ENCODE measurements at regions not wholly inside any gene's neighbourhood (a gene's known extent, or its start where the extent isn't known, plus 50 kb on each side); places are given as distances from the start of the nearest gene placed in this dataset.

DNA sequence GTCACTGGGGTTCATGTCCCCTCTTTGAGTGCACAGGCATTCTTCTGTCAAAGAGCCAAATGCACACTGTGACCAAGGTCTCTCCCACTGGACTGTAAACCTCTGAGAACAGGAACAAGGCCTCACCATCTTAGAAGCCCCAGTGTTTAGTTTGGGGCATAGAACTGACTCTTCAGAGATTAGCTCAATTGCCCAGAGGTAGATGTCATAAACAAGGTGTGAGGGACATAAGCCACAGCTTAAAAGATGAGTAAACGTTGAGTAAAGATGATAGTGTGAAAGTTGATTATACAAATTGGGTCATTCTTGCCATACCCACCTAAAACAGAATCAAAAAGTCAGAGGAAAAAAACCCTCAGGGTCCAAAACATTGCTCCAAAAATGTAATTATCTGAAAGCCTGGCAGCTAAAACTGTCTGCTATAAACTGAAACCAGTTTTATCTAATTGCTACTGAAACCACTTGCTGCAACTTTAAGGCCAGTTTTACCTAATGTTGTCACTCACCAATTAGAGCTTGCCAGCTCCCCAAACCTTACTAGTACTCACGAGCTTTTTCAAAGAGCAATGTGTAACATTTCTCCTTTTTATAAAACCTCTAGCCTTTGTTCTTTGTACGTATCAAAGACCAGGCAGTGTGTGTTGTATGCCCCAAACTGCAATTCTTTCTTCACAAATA is 415.2 kb downstream of the RAP2B start:
- TF ChIP-seq, protein P1, sequence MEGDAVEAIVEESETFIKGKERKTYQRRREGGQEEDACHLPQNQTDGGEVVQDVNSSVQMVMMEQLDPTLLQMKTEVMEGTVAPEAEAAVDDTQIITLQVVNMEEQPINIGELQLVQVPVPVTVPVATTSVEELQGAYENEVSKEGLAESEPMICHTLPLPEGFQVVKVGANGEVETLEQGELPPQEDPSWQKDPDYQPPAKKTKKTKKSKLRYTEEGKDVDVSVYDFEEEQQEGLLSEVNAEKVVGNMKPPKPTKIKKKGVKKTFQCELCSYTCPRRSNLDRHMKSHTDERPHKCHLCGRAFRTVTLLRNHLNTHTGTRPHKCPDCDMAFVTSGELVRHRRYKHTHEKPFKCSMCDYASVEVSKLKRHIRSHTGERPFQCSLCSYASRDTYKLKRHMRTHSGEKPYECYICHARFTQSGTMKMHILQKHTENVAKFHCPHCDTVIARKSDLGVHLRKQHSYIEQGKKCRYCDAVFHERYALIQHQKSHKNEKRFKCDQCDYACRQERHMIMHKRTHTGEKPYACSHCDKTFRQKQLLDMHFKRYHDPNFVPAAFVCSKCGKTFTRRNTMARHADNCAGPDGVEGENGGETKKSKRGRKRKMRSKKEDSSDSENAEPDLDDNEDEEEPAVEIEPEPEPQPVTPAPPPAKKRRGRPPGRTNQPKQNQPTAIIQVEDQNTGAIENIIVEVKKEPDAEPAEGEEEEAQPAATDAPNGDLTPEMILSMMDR (IDR thresholded peaks at IDR 0.05) = no peak
- TF ChIP-seq POLR2A (IDR thresholded peaks at IDR 0.05) = no peak

Measured in adrenal gland (tissue), 5 donors.